Activated CD4-positive, alpha-beta T cell treated with anti-CD3 and anti-CD28 coated beads, Interleukin-2, amount 50 U/mL, for 24 hours (primary cell): ENCODE measurements at regions not wholly inside any gene's neighbourhood (a gene's known extent, or its start where the extent isn't known, plus 50 kb on each side); places are given as distances from the start of the nearest gene placed in this dataset.
"Not testable (repeated sequence)": the region's sequence is repeated elsewhere in the genome, so short reads cannot be mapped to it uniquely, and the experiment has no call there.

Experiments used
- DNase-seq, 2 donors: peaks; one replicate each; pipeline ENCODE4 v3.0.0-alpha.2; 2020; ENCODE audit warnings: low read depth in 1 of 2, low spot score in 1 of 2

DNA sequence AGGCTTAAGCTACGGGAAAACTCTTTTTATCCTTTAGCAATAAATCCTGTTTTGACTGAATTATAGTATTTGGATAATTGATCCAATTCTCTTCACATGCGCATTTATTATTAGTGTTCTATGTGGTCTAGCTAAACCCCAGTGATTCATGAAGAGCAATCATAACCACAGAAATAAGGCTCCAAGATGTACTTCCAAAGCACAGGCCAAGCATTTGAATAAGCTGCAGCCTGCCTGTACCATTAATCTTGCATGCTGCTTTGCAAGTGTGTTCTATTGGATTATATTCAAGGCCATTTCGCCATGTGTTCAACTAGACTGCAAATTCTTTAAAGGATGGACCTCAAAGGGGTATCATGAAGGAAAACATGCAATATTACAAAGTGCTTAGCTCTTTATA, 385.2 kb upstream of the FAT1 start:
- no peak for DNase-seq

DNA sequence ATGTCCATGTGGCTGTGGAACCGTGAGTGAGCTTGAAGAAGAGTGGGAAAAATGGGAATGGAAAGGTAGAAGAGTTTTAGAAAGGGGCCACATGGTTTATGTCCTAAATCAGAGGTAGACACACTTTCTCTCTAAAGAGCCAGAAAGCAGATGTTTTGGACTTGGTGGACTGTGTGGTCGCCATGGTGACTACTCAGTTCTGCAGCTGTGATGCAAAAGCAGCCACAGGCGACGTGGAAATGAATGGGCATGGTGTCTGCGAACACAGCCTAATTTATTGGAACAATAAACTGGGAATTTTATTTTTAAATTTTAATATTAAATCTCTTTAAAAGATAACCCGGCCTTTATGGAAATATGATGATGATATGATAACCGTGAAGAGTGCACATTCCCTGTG, 386.0 kb upstream of the FAT1 start:
- DNase-seq = no peak

DNA sequence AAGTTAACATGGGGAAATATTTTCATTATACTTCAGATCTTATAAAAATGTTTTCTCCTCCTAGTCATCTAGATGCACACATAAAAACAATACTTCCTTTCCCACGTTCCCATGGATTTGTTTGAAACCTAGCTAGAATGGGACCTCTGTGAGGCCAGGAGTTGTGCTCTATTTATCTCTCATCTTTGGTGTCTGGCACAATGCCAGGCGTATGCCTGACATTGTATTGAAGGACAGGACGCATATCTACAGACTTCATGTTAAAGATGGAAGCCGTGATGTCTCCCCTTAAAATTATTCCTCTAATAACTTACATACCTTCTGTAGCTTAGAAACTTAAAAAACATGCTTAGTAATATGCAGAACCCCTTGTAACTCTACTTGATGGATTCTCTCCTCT, 394.5 kb upstream of the FAT1 start:
- no peak for DNase-seq

DNA sequence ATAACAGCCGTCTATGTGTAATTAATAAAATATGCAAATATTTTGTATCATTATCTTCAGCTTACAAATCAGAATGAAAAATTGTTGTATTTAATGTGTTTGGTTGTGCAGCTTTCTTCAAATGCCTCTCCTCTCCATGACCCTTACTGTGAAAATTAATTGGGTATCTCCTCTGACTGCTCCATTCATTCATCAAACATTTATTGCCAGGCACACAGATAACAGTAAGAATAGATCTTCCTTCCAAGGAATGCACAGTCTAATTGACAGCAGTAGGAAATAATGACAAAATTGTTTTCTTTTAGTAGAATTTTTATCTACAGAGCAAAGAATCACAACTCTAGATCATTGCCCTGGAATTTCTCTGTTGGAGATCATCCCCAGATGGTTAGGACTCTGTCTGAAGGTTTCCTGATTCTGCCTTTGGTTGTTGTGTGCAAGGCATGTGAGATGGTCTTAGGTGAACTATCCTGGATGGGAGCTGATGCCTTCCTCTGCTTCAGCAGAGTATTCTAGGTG, 395.0 kb upstream of the FAT1 start:
- no peak for DNase-seq

DNA sequence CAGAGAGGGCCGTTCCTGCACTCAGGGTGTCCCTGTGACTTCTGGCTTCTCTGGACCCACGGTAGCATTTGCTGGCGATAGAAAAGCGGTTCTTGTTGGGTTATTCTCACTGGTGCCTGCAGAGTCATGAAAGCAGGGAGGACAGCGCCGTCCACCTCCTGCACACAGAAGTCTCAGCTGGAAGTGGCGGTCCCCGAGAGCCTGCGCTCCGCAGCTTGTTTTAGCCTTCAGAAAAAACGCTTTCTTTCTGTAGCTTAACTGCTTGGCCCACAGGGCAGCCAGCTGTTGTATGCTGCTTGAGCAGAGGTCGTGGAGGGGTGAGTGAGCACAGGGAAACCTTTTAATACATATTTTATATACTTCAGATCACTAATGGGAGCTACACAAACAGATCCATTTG, 400.7 kb upstream of the FAT1 start:
- DNase-seq = no peak

DNA sequence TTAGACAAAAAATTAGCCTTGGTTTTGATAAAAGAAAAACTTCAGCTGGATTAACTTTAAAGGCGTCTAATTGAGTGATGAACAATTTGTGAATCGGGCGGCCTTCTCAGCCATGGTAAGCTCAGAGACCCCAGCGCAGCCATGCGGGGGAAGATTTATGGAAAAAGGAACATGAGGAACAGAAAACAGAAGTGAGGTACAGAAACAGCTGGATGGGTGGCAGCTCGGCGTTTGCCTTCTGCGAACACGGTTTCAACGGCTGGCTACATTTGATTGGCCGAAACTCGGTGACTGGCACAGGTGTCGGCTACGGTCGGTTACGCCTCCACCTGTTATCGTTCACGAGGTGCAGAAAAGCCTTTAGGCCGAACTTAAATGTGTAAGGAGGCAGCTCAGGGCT, 401.4 kb upstream of the FAT1 start:
- no peak for DNase-seq

DNA sequence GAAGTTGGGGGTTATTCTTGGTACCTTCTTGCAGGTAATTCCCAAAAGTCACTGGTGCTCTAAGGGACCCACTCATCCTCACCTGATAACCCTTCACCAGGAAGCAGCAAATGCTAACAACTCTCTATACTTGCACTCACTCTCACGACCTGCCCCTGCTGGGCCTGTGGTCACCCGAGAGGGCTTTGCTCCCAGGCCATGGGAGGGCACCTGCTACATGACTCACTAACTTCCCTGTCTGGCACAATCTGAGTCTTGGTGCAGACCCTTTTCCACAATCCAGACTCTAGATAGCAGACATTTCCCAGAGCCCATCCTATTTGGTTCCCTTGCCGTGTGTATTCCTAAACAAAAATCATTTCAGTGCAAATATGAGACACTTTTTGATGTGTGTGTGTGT, 403.8 kb upstream of the FAT1 start:
- no peak for DNase-seq

DNA sequence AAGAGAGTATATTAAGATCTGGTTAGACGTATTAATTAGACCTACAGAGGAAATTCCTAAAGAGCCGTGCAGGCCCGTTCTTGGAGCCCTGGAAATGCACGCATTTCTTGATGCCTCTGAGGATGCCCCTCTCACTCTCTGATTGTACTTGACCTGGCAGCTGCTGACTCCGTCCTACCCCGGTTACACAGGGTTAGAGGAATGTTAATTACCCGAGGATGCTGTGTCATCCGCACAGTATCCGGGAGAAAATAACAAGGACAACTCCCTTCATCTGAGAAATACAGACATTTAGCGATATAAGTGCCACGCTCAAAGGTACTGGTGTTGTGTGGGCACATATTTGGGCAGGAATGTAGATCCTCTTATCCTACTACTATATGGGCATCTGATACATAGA, 404.6 kb upstream of the FAT1 start:
- DNase-seq = no peak

DNA sequence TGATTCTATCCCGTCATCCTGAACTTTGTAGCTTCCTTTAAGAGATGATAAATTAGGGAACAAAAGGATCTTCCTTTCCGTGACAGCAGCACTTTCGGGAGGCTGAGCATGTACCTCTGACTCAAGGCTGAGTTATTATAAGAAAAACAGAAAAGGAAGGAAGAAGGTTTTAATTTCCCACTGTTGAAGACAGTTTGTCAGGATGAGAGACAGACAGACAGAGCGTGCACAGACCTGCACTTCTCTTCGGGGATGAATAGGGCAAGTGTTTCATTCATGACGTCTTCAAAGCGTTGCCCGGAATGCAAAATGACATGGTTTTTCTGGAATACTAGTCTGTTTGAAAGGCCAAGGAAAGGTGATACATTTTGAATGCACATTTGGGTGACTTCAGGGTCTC, 405.3 kb upstream of the FAT1 start:
- no peak for DNase-seq

DNA sequence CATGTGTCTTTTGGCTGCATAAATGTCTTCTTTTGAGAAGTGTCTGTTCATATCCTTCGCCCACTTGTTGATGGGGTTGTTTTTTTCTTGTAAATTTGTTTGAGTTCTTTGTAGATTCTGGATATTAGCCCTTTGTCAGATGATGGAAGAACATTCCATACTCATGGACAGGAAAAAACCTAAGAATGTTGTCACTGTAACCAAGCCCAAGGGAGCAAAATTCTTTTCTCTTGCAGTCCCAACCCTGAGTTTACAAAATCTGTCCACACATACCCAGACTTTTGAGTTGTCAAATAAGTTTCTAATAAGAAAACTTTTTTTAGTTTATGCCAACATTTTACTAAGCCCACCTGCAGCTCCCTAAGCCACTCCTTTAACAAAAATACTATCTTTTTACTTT, 408.2 kb upstream of the FAT1 start:
- not testable (repeated sequence) for DNase-seq

DNA sequence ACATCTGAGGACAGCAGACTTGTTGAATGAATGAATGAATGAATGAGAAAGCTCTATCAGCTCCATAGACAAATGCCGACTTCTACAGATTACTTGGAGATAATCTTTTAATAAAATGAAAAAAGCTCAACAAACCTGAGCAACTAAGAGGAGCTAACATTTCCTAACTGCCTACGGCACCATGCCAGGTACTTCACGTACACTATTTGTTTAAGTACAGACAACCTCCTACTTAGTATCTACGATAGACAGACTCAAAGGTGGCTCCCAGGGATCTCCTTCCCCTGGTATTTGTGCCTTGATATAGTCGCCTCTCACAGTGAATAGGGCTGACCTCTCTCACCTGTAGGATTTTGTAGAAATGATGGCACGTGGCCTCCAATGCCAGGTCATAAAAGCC, 412.2 kb upstream of the FAT1 start:
- no peak for DNase-seq

DNA sequence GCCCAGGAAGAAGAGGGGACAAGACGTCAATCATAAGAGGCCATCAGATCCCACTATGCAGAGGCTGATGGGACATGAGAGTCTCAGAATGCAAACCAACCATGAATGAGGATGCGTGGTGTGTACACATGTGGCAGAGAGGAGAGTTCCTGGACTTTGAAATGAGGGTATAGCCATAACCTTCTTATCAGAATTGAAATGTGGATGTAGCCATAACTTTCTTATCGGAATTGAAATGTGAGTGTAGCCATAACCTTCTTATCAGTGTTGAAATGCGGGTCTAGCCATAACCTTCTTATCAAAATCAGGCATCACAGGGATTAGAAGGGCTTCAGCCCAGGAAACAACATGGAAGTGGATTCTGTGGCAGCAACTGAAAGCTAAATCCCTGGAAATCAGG, 415.5 kb upstream of the FAT1 start:
- DNase-seq = no peak

DNA sequence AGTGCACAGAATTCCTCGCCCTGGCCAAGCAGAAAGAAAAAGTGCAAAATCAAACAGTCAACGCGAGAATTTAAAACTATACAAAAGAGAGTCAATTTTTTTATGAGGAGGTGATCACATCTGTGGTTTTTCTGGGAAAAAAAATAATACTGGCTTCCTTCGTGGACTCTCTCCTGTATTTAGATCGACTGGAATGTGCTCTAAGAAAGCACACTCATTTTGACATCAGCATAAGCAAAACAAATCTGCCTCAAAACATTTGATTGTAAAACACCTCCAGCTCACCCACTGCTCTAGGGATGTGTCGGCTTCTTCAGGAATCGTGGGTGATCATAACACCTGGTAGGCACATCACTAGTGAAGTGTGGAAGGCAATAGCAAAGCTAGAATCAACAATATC, 417.4 kb upstream of the FAT1 start:
- no peak for DNase-seq

DNA sequence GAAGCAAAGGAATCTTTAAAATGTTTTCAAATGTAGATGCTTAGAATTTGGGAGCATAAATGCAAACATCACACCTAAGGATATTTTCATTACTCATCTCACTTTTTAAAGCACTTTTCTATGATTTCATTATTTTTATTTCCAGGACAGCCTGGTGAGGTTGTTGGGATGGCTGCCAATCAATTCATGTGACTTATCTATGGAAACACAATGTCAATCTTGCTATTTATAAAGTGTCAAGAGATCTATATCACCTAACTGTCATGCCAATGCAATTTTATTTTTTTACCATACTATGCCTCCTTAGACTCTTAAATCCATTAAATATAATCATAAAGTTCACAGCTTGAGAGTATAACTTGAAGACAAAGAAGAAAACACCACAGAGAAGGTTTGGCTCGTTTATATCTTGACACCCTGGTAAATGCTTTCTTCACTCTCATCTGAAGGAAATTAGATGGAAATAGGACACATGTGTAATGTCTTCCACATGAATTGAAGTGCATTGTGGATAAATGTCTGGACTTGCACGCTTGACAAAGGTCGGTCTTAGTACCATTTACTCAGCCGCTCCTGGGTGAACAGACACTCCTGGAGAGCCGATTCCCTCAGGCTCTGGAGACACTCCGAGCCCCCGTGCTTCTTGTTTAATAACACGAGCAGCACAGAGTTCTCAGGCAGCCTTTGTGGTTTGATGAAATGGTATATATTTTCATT, 425.7 kb upstream of the FAT1 start:
- no peak for DNase-seq

DNA sequence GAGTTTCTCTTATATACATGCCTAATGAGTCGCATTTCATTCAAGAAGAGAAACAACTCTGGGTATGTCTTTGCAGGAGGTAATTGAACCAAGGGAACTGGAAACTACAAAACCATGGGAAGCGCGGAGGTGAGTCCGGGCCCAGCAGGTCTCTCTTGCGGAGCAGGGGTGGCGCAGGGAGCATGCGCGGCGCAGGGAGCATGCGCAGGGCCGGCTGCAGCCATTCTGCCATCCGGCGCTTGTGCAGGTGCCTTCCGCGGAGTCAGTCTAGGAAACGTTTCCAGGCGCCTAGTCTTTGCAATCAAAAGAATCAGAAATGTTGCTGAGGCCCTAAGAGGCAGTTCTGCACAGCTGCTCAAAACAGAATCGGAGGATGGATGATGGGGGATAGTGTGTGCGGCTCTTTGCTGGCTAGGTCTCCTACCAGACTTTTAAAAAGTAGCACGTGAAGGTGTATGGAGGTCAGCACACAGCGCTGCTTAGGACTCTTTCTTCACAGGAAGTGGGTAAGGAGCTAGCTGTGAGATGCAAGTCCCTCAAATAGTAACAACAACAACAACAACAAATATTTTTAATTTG, 433.8 kb upstream of the FAT1 start:
- no peak for DNase-seq

DNA sequence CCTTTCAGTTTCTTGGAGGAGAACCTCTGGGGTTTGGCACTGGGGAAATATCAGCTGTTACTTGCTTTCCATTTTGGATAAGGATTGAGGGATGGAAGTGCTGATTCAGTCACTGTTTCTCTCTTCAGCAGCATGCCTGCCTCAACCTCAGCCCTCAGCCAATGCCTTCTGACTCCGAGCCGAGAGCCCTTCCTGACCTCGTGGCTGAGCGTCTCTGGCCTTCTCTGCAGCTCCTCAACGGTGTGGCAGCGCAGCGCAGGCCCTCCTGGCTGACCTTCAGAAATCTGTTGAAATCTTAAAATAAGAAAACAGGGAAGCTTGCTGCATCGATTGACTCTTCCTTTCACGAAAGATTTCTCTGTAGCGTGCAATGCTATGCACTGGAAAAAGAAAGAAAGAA, 434.3 kb upstream of the FAT1 start:
- no peak for DNase-seq

DNA sequence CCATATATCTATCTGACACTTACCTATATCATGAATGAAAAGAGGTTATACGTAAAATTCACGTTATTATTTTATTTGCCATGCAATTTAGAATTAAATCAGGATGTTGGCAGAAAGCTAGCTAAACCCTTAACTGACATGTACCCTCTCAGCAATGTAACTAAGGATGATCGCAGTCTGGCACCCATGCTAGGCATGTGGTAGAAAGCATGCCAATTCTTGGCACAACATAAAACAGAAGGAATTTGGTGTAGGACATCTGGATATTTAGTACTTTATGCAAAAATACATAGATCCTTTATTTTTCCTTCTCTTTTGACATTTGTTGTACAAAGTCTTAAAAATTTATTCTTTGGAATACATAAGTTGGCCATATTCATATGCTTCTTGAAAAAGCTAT, 436.8 kb upstream of the FAT1 start:
- no peak for DNase-seq

DNA sequence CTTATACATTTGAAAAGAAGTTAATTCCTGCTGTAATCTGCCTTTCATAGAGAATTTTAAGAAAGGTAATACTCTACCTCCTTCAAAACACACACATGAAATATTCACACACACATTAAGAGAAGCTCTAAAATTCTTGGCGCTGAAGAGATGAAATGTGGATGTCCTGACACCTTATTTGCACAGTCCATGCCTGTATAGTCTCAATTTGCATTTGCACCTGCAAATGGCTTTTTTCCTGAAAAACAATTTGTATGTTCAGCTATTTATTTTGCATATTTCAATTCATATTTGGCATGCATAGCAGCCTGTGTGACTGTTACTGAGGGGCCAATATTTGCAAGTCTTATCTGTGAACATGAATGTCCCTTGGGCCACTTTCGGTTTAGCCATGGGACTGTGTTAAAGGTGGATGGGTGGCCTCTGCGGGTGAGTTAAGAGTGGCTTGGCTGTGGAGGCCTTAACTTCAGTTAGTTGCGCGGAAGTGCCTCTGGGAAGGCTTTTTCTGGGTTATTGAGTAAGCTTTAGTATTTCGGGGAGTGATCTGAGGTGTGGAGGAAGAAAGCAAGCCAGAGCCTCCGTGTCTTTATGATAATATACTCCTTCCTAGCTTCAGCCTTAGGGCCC, 443.3 kb upstream of the FAT1 start:
- DNase-seq = no peak

DNA sequence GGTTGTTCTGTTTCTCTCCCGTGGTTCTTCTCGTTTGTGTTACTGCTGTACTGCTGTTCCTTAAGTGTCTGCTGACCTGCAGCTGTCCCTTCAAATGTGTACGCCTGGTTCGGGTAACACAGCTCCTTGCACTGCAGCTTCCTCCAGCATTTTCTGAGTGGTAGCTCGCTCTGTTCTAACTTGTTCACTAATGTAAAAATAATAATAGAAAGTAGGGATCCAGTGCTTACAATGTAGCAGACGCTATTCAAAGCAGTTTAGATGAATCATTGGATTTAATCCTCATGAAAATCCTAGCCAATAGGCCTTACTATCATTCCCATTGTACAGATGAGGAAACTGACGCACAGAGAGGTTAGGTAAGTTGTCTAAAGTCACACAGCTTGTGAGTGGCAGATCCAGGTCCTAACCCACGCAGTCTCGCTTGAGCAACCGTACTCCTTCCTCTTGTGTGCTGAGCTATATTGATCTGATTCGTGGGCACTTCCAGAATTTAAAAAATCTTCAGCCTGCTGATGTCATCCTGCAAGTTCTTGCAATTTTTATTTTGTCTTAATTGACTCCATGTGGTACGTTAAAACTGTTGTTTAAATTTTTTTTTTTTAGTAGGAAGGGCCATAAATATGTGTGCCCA, 448.2 kb upstream of the FAT1 start:
- DNase-seq = no peak

DNA sequence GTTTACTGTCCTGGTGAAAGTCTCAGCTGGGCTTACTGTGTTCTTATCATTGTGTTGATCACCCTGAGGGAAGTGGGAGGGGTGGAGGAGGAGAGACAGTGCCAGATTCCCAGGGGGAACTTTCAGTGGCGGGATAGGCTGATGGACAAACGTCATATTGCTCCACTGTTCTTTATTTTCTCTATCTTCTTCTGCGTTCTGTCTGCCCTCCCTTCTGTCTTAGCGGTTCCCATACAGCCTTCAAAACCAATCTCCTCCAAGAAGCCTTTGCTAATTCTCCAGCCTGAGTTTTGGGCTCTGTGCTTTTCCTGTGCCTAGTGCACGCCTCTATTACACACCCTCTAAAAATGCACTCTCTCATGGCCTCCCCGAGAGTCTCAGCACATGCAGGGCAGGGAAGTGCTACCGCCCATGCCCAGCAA, 448.7 kb upstream of the FAT1 start:
- DNase-seq = no peak

DNA sequence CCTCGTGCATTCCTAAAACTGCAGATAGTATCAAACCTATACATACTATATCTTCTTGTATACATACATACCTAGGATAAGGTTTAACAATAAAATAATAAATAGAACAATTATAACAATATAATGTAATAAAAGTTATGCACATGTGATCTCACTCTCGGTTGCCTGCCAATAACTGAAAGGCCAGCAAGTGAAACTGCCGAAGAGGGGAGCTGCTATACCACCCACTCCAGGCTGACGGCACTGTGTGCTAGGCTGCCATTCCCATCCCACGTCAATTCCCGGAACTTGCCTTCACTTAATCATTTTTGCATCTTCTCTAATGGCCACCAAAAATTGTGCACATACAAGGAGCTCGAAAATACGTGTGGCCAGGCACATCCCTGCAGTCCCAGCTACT, 451.1 kb upstream of the FAT1 start:
- no peak for DNase-seq

DNA sequence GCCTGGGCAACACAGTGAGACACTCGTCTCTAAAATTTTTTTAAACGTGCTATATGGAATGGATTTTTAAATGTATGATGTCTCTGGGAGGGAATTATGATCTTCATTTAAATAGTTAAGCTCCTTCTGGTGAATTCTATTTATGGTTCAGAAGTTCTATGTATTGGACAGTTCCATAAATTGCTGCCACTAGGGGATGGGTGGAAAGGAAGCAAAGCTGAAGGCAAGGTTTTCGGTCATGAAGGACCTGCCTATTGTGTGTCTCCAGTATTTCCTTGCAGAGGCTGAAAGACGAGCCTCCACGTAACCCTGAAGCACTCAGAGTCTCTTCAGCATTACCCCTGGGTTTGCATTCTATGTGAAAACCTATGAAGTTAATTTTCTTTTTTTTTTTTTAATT, 451.5 kb upstream of the FAT1 start:
- DNase-seq = no peak
